ENCODE measurements at regions not wholly inside any gene's neighbourhood (a gene's known extent, or its start where the extent isn't known, plus 50 kb on each side); places are given as distances from the start of the nearest gene placed in this dataset.
"Not testable (repeated sequence)": the region's sequence is repeated elsewhere in the genome, so short reads cannot be mapped to it uniquely, and the experiment has no call there.

- no peak for DNase-seq
Observed at GRCh38 chrX:51151734-51152133, 180.9 kb upstream of the NUDT10 start.

GRCh38 chrX:51155157-51155556 lies 177.5 kb upstream of the NUDT10 start:
- no peak for DNase-seq

GRCh38 chrX:51155566-51155965 lies 177.1 kb upstream of the NUDT10 start:
- DNase-seq, result no peak

GRCh38 chrX:51158231-51158630 lies 174.4 kb upstream of the NUDT10 start:
- DNase-seq, result no peak

GRCh38 chrX:51159378-51159777 lies 173.2 kb upstream of the NUDT10 start:
- not testable (repeated sequence) for DNase-seq

GRCh38 chrX:51163730-51164129 lies 168.9 kb upstream of the NUDT10 start:
- no peak for DNase-seq

GRCh38 chrX:51178356-51178900 lies 154.2 kb upstream of the NUDT10 start:
- not testable (repeated sequence) for DNase-seq

GRCh38 chrX:51179805-51180204 lies 152.8 kb upstream of the NUDT10 start:
- DNase-seq, result not testable (repeated sequence)

GRCh38 chrX:51182545-51182944 lies 150.1 kb upstream of the NUDT10 start:
- no peak for DNase-seq

- no peak for DNase-seq
Observed at GRCh38 chrX:51192104-51192503, 140.5 kb upstream of the NUDT10 start.

GRCh38 chrX:51215266-51215665 lies 117.4 kb upstream of the NUDT10 start:
- DNase-seq, result no peak

GRCh38 chrX:51215856-51216255 lies 116.8 kb upstream of the NUDT10 start:
- no peak for DNase-seq

GRCh38 chrX:51242212-51242611 lies 90.4 kb upstream of the NUDT10 start:
- no peak for DNase-seq

- no peak for DNase-seq
Observed at GRCh38 chrX:51257490-51257889, 75.1 kb upstream of the NUDT10 start.

GRCh38 chrX:51262271-51262670 lies 70.4 kb upstream of the NUDT10 start:
- DNase-seq, result not testable (repeated sequence)

GRCh38 chrX:51272638-51273037 lies 60.0 kb upstream of the NUDT10 start:
- no peak for DNase-seq

GRCh38 chrX:51281758-51282318 lies 50.8 kb upstream of the NUDT10 start:
- no peak for DNase-seq

Data from stimulated activated CD4-positive, alpha-beta T cell treated with anti-CD3 and anti-CD28 coated beads, Interleukin-15, amount 100 ng/mL, for 24 hours (primary cell).